Esophagus (tissue), 2 donors: ENCODE measurements at regions not wholly inside any gene's neighbourhood (a gene's known extent, or its start where the extent isn't known, plus 50 kb on each side); places are given as distances from the start of the nearest gene placed in this dataset.
A peak's percentile ranks its signal among the peaks of the same experiment; 100 is the strongest.
"Not testable (repeated sequence)": the region's sequence is repeated elsewhere in the genome, so short reads cannot be mapped to it uniquely, and the experiment has no call there.

Experiments
- H3K27ac ChIP-seq, 2 donors: one replicate each; pipeline ENCODE4 v1.5.1; 2013; ENCODE audit warnings: low read depth in 2 of 2, mild to moderate bottlenecking in 2 of 2, inconsistent platforms in 1 of 2, low read length in 1 of 2, moderate library complexity in 1 of 2
- H3K27me3 ChIP-seq, 2 donors: one replicate each; pipeline ENCODE4 v1.6.1; 2013; ENCODE audit warnings: low read length in 2 of 2, control low read depth in 1 of 2, mild to moderate bottlenecking in 1 of 2; ENCODE audit not compliant: insufficient read depth in 2 of 2, control insufficient read depth in 1 of 2
- H3K36me3 ChIP-seq, 2 donors: one replicate each; pipeline ENCODE4 v1.6.1; 2013; ENCODE audit warnings: low read length in 1 of 2; ENCODE audit not compliant: control insufficient read depth in 2 of 2, insufficient read depth in 2 of 2
- H3K4me1 ChIP-seq, 2 donors: one replicate each; pipeline ENCODE4 v1.6.1; 2013; ENCODE audit warnings: low read length in 1 of 2; ENCODE audit not compliant: control insufficient read depth in 2 of 2, insufficient read depth in 2 of 2
- H3K4me3 ChIP-seq, 2 donors: one replicate each; pipeline ENCODE4 v1.5.1; 2013; ENCODE audit warnings: low read length in 2 of 2, mild to moderate bottlenecking in 2 of 2, low read depth in 1 of 2, moderate library complexity in 1 of 2
- H3K9me3 ChIP-seq, 2 donors: one replicate each; pipeline ENCODE4 v1.6.1; 2013; ENCODE audit warnings: mild to moderate bottlenecking in 2 of 2, low read depth in 1 of 2, low read length in 1 of 2, moderate library complexity in 1 of 2; ENCODE audit not compliant: control insufficient read depth in 2 of 2, insufficient read depth in 1 of 2
- WGBS, 2 donors: extraction: QIAGEN DNeasy Blood & Tissue Kit; methylation state at CpG; one replicate each; pipeline ENCODE4 v1.1.7; 2013; 5-methylcytosine and 5-hydroxymethylcytosine counted together
- donor health status: healthy with polysubstance abuse.
- donor health status: Bipolar disorder and iron deficiency.

DNA sequence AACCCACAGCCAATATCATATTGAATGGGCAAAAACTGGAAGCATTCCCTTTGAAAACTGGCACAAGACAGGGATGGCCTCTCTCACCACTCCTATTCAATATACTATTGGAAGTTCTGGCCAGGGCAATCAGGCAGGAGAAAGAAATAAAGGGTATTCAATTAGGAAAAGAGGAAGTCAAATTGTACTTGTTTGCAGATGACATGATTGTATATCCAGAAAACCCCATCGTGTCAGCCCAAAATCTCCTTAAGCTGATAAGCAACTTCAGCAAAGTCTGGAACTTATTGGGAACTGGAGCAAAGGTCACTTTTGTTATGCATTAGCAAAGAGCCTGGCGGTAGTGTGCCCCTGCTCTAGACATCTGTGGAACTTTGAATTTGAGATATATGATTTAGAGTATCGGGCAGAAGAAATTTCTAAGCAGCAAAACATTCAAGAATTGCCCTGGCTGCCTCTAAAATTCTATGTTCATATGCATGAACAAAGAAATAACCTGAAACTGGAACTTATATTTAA is 53.4 kb upstream of the PSMA1 start:
- H3K9me3 ChIP-seq, H3K27ac ChIP-seq, H3K4me1 ChIP-seq, H3K27me3 ChIP-seq, H3K4me3 ChIP-seq, H3K36me3 ChIP-seq: not testable (repeated sequence)
- WGBS, 2 donors: 51 to 74% methylated on average over 3 of the region's 3 CpGs

DNA sequence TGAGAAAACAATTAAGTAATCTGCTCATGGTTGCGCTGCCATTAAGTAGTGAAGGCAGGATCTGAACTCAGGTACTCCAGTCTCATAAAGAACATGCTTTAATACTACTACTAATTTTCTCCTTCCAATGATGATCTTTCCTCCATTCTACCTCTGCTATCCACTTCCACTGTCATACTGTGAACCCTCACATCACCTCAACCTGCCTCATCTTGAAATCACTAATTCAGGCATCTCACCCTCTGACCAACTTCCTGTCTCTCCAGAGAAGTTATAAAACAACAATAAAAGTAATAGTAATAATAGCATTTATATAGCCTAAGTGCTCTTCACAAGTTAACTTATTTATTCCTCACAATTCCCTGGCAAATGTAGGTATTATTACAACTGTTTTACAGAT is 57.1 kb upstream of the PSMA1 start:
- Histone ChIP-seq H3K4me3 (no peak overlapping the region), H3K9me3 (no peaks in the 10 kb centered on the region), H3K27me3 (no peaks in the 10 kb centered on the region), H3K4me1 (no peaks in the 10 kb centered on the region), H3K27ac (no peak overlapping the region), H3K36me3 (no peaks in the 10 kb centered on the region)
- 97 to 100% methylated on average over 1 of the region's 1 CpG for WGBS, 2 donors

- H3K9me3 ChIP-seq: no peaks in the 10 kb centered on the region
- no peak overlapping the region for H3K4me3 ChIP-seq
- WGBS, 2 donors: 71 to 82% methylated on average over 4 of the region's 4 CpGs
- H3K27me3 ChIP-seq: no peaks in the 10 kb centered on the region
- H3K4me1 ChIP-seq: no peaks in the 10 kb centered on the region
- no peak overlapping the region for H3K27ac ChIP-seq
- H3K36me3 ChIP-seq: no peaks in the 10 kb centered on the region
Observed at GRCh38 chr11:14577835-14578529, 57.8 kb upstream of the PSMA1 start.

DNA sequence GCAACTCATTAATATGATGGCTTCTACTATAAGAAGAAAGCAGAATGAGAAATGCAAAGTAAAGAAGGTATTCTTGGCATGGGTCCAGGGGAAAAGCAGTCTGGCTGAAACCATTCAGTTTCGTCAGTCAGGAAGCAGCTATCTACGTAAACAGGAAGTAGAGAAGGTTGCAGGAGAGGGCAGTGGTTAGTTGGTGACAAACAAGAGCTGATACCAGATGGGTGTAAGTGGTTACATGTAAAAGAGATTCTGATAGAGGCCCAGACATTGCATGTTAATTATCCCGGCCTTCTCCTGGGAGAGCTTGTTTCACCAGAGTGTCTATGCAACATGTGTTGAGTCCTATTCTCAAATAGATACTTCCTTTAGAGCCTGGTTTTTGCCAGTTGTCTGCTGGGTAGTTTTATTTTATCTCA is 58.4 kb upstream of the PSMA1 start:
- H3K27ac ChIP-seq: peak overlapping the region in 1 of 2 donors; percentile 1
- no peaks in the 10 kb centered on the region for H3K36me3 ChIP-seq
- 31 to 42% methylated on average over 3 of the region's 3 CpGs for WGBS, 2 donors

GRCh38 chr11:14579646-14580045 is 59.5 kb upstream of the PSMA1 start:
- H3K4me3 ChIP-seq: no peak overlapping the region
- no peaks in the 10 kb centered on the region for H3K36me3 ChIP-seq
- H3K4me1 ChIP-seq: no peaks in the 10 kb centered on the region
- H3K9me3 ChIP-seq: no peaks in the 10 kb centered on the region
- H3K27ac ChIP-seq: no peak overlapping the region
- no peaks in the 10 kb centered on the region for H3K27me3 ChIP-seq

More for the DNA sequence above, 58.4 kb upstream of the PSMA1 start:
- H3K4me1 ChIP-seq: no peaks in the 10 kb centered on the region
- H3K27me3 ChIP-seq: no peaks in the 10 kb centered on the region
- no peak overlapping the region for H3K4me3 ChIP-seq
- H3K9me3 ChIP-seq: no peaks in the 10 kb centered on the region

- no peaks in the 10 kb centered on the region for H3K27me3 ChIP-seq
- H3K9me3 ChIP-seq: no peaks in the 10 kb centered on the region
- H3K4me1 ChIP-seq: no peaks in the 10 kb centered on the region
- H3K27ac ChIP-seq: peak overlapping the region in 1 of 2 donors; percentile 22
- no peaks in the 10 kb centered on the region for H3K36me3 ChIP-seq
- no peak overlapping the region for H3K4me3 ChIP-seq
- 78 to 81% methylated on average over 6 of the region's 6 CpGs for WGBS, 2 donors
Observed at GRCh38 chr11:14582793-14583192, 60.8 kb upstream of the PDE3B start.

- no peaks in the 10 kb centered on the region for H3K36me3 ChIP-seq
- peak overlapping the region in 1 of 2 donors; percentile 38 for H3K27ac ChIP-seq
- H3K9me3 ChIP-seq: no peaks in the 10 kb centered on the region
- 34 to 36% methylated on average over 8 of the region's 8 CpGs for WGBS, 2 donors
- no peaks in the 10 kb centered on the region for H3K4me1 ChIP-seq
- no peaks in the 10 kb centered on the region for H3K27me3 ChIP-seq
- no peak overlapping the region for H3K4me3 ChIP-seq
Observed at GRCh38 chr11:14583252-14584034, 60.2 kb upstream of the PDE3B start.

GRCh38 chr11:14584035-14584363 is 59.6 kb upstream of the PDE3B start:
- H3K9me3 ChIP-seq: no peaks in the 10 kb centered on the region
- H3K4me3 ChIP-seq: no peak overlapping the region
- H3K27me3 ChIP-seq: no peaks in the 10 kb centered on the region
- H3K36me3 ChIP-seq: no peaks in the 10 kb centered on the region
- H3K27ac ChIP-seq: no peak overlapping the region
- WGBS, 2 donors: 93 to 95% methylated on average over 3 of the region's 3 CpGs
- no peaks in the 10 kb centered on the region for H3K4me1 ChIP-seq

DNA sequence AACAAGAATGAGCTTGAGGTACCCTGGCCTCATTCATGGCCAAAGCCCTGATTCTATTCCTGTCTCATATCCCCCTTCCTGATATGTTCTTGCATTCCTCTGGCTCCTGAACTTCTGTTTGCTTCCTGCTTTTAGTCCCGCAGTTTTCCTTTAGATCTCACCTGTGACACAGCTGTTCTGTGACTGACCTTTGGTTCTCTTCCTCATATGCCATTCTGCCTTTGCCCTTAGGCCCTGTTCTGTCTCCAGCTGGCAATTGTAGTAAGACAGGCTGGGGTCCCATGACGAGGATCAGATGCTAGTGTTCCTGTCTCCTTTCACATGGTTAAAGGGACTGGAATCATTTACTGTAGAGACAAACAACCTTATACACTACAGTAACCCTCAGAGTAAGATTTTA is 59.0 kb upstream of the PDE3B start:
- WGBS, 2 donors: 36 to 55% methylated on average over 2 of the region's 2 CpGs
- no peaks in the 10 kb centered on the region for H3K9me3 ChIP-seq
- H3K4me1 ChIP-seq: no peaks in the 10 kb centered on the region
- H3K27ac ChIP-seq: no peak overlapping the region
- no peak overlapping the region for H3K4me3 ChIP-seq
- no peaks in the 10 kb centered on the region for H3K36me3 ChIP-seq
- no peaks in the 10 kb centered on the region for H3K27me3 ChIP-seq

- Histone ChIP-seq H3K4me3 (no peak overlapping the region), H3K4me1 (no peaks in the 10 kb centered on the region)
- 63 to 74% methylated on average over 2 of the region's 2 CpGs for WGBS, 2 donors
Observed at GRCh38 chr11:14585438-14585837, 58.2 kb upstream of the PDE3B start.

More at GRCh38 chr11:14585438-14585837, 58.2 kb upstream of the PDE3B start:
- H3K27me3 ChIP-seq: no peaks in the 10 kb centered on the region
- H3K27ac ChIP-seq: no peak overlapping the region
- no peaks in the 10 kb centered on the region for H3K36me3 ChIP-seq
- no peaks in the 10 kb centered on the region for H3K9me3 ChIP-seq
